DND-41 (cell line): ENCODE measurements at regions not wholly inside any gene's neighbourhood (a gene's known extent, or its start where the extent isn't known, plus 50 kb on each side); places are given as distances from the start of the nearest gene placed in this dataset.

Source experiments
- EZH2 ChIP-seq: IDR thresholded peaks from 3 replicates; pipeline ENCODE4 v1.6.1; 2012; ENCODE audit warnings: borderline replicate concordance, low read depth, mild to moderate bottlenecking, moderate library complexity, low read length, inconsistent platforms; ENCODE audit not compliant: severe bottlenecking
- TF ChIP-seq, protein P1 (sequence below): IDR thresholded peaks from 2 replicates; pipeline ENCODE4 v1.5.1; 2012; ENCODE audit warnings: borderline replicate concordance, low read length, moderate library complexity, mild to moderate bottlenecking; ENCODE audit not compliant: poor library complexity, severe bottlenecking; ENCODE audit errors: extremely low read depth

GRCh38 chr16:8505327-8505991 lies 84.9 kb downstream of the TMEM114 start:
- TF ChIP-seq, protein P1, sequence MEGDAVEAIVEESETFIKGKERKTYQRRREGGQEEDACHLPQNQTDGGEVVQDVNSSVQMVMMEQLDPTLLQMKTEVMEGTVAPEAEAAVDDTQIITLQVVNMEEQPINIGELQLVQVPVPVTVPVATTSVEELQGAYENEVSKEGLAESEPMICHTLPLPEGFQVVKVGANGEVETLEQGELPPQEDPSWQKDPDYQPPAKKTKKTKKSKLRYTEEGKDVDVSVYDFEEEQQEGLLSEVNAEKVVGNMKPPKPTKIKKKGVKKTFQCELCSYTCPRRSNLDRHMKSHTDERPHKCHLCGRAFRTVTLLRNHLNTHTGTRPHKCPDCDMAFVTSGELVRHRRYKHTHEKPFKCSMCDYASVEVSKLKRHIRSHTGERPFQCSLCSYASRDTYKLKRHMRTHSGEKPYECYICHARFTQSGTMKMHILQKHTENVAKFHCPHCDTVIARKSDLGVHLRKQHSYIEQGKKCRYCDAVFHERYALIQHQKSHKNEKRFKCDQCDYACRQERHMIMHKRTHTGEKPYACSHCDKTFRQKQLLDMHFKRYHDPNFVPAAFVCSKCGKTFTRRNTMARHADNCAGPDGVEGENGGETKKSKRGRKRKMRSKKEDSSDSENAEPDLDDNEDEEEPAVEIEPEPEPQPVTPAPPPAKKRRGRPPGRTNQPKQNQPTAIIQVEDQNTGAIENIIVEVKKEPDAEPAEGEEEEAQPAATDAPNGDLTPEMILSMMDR, result no peak
- no peak for TF ChIP-seq EZH2
